ENCODE measurements at regions not wholly inside any gene's neighbourhood (a gene's known extent, or its start where the extent isn't known, plus 50 kb on each side); places are given as distances from the start of the nearest gene placed in this dataset.

GRCh38 chr6:22964334-22964733 is 395.0 kb downstream of the HDGFL1 start:
- Histone ChIP-seq H3K4me3 (ENCODE audit: low read depth, low read length) (no peak overlapping the region), H3K27ac (ENCODE audit: extremely low read depth, low read depth, low read length) (no peak overlapping the region), H3K9me3 (ENCODE audit: control insufficient read depth, insufficient read depth, low read depth, low read length) (no peaks in the 10 kb centered on the region), H3K36me3 (ENCODE audit: control insufficient read depth in 2 of 2, insufficient read depth in 1 of 2, low read length in 2 of 2) (no peaks in the 10 kb centered on the region), H3K4me1 (ENCODE audit: control insufficient read depth, insufficient read depth, low read length) (peaks cover 7% of the 10 kb centered on the region; the same call in 1 of the 2 replicates)
- no peak for TF ChIP-seq ZNF10 (tag by site-specific recombination; IDR thresholded peaks at IDR 0.05)
- TF ChIP-seq ZBTB1 (tag by site-specific recombination; IDR thresholded peaks at IDR 0.05), result no peak
- no peak for TF ChIP-seq ZNF211 (tag by site-specific recombination; IDR thresholded peaks at IDR 0.05; ENCODE audit: low read depth)
- no peak for TF ChIP-seq SP2 (tag by site-specific recombination; IDR thresholded peaks at IDR 0.05)
- no peak for TF ChIP-seq BCL11A (tag by site-specific recombination; IDR thresholded peaks at IDR 0.05; ENCODE audit: low read depth)
- no peak for TF ChIP-seq ZNF174 (tag by site-specific recombination; IDR thresholded peaks at IDR 0.05)
- TF ChIP-seq ZNF747 (tag by site-specific recombination; IDR thresholded peaks at IDR 0.05), result no peak
- TF ChIP-seq MEIS1 (CRISPR knock-in tag; IDR thresholded peaks at IDR 0.05; ENCODE audit: borderline replicate concordance), result no peak
- ChIA-PET CTCF (interaction anchor here (0.6 kb wide), 1 partner anchor 874 kb away, joined by 4 read pairs; no protein-coding TSS in a partner anchor), POLR2A (no interaction called here)

- POLR2A ChIA-PET, result interaction anchor here (0.5 kb wide), 1 partner anchor 146 kb away, joined by 3 read pairs; no protein-coding TSS in a partner anchor
- Histone ChIP-seq H3K36me3 (ENCODE audit: control insufficient read depth in 2 of 2, insufficient read depth in 1 of 2, low read length in 2 of 2) (no peaks in the 10 kb centered on the region), H3K4me3 (ENCODE audit: low read depth, low read length) (no peak overlapping the region), H3K9me3 (ENCODE audit: control insufficient read depth, insufficient read depth, low read depth, low read length) (no peaks in the 10 kb centered on the region), H3K27ac (ENCODE audit: extremely low read depth, low read depth, low read length) (no peak overlapping the region), H3K4me1 (ENCODE audit: control insufficient read depth, insufficient read depth, low read length) (peaks cover 7% of the 10 kb centered on the region; the same call in 1 of the 2 replicates)
- CTCF ChIA-PET, result interaction anchor here (0.6 to 1.0 kb wide), 2 partner anchors 36 to 93 kb away, joined by 3 read pairs; no protein-coding TSS in a partner anchor
- TF ChIP-seq HOXD13 (CRISPR knock-in tag; IDR thresholded peaks at IDR 0.05; ENCODE audit: borderline replicate concordance) (no peak), ZBTB7A (tag by site-specific recombination; IDR thresholded peaks at IDR 0.05; ENCODE audit: low read depth) (no peak), KLF9 (tag by site-specific recombination; IDR thresholded peaks at IDR 0.05; ENCODE audit: low read depth) (no peak), MZF1 (tag by site-specific recombination; IDR thresholded peaks at IDR 0.05; ENCODE audit: borderline replicate concordance) (no peak), ZBTB1 (tag by site-specific recombination; IDR thresholded peaks at IDR 0.05) (no peak), ZNF148 (tag by site-specific recombination; IDR thresholded peaks at IDR 0.05; ENCODE audit: borderline replicate concordance) (no peak), ZNF146 (tag by site-specific recombination; IDR thresholded peaks at IDR 0.05) (no peak), ZNF558 (tag by site-specific recombination; IDR thresholded peaks at IDR 0.05) (no peak), BCL6B (tag by site-specific recombination; IDR thresholded peaks at IDR 0.05) (no peak), OSR2 (tag by site-specific recombination; IDR thresholded peaks at IDR 0.05) (no peak), TCF7L2 (IDR thresholded peaks at IDR 0.05; ENCODE audit: borderline replicate concordance, low read depth, low read length) (no peak), ZNF433 (tag by site-specific recombination; IDR thresholded peaks at IDR 0.05; ENCODE audit: low read depth) (no peak), ZNF530 (tag by site-specific recombination; IDR thresholded peaks at IDR 0.05; ENCODE audit: low read depth) (no peak)
- TF ChIP-seq, protein P1, sequence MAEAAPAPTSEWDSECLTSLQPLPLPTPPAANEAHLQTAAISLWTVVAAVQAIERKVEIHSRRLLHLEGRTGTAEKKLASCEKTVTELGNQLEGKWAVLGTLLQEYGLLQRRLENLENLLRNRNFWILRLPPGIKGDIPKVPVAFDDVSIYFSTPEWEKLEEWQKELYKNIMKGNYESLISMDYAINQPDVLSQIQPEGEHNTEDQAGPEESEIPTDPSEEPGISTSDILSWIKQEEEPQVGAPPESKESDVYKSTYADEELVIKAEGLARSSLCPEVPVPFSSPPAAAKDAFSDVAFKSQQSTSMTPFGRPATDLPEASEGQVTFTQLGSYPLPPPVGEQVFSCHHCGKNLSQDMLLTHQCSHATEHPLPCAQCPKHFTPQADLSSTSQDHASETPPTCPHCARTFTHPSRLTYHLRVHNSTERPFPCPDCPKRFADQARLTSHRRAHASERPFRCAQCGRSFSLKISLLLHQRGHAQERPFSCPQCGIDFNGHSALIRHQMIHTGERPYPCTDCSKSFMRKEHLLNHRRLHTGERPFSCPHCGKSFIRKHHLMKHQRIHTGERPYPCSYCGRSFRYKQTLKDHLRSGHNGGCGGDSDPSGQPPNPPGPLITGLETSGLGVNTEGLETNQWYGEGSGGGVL (tag by site-specific recombination; IDR thresholded peaks at IDR 0.05), result no peak
- TF ChIP-seq, protein P2, sequence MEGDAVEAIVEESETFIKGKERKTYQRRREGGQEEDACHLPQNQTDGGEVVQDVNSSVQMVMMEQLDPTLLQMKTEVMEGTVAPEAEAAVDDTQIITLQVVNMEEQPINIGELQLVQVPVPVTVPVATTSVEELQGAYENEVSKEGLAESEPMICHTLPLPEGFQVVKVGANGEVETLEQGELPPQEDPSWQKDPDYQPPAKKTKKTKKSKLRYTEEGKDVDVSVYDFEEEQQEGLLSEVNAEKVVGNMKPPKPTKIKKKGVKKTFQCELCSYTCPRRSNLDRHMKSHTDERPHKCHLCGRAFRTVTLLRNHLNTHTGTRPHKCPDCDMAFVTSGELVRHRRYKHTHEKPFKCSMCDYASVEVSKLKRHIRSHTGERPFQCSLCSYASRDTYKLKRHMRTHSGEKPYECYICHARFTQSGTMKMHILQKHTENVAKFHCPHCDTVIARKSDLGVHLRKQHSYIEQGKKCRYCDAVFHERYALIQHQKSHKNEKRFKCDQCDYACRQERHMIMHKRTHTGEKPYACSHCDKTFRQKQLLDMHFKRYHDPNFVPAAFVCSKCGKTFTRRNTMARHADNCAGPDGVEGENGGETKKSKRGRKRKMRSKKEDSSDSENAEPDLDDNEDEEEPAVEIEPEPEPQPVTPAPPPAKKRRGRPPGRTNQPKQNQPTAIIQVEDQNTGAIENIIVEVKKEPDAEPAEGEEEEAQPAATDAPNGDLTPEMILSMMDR (tag by site-specific recombination; IDR thresholded peaks at IDR 0.05), result no peak
Measured at GRCh38 chr6:22965889-22966288, 396.5 kb downstream of the HDGFL1 start.
